GM23248 (cell line): ENCODE measurements at regions not wholly inside any gene's neighbourhood (a gene's known extent, or its start where the extent isn't known, plus 50 kb on each side); places are given as distances from the start of the nearest gene placed in this dataset.
"Not testable (repeated sequence)": the region's sequence is repeated elsewhere in the genome, so short reads cannot be mapped to it uniquely, and the experiment has no call there.

Source experiments
- EZH2 ChIP-seq: fragments of 200-600 bp; sonication (generic); IDR thresholded peaks from 2 replicates; pipeline ENCODE4 v1.6.1; 2018; ENCODE audit warnings: antibody characterized with exemption, mild to moderate bottlenecking; ENCODE audit not compliant: insufficient read depth, poor library complexity, severe bottlenecking
- EZH2phosphoT487 ChIP-seq: fragments of 200-600 bp; sonication (generic); IDR thresholded peaks from 2 replicates; pipeline ENCODE4 v1.6.1; 2018; ENCODE audit warnings: antibody characterized with exemption, moderate library complexity, mild to moderate bottlenecking, low read depth; ENCODE audit not compliant: insufficient read depth

- TF ChIP-seq EZH2, EZH2phosphoT487: not testable (repeated sequence)
These were observed 350.9 kb downstream of the ADGRD1 start for GRCh38 chr12:131304642-131305041.
